Liver (tissue), 8 donors: ENCODE measurements at regions not wholly inside any gene's neighbourhood (a gene's known extent, or its start where the extent isn't known, plus 50 kb on each side); places are given as distances from the start of the nearest gene placed in this dataset.

Source experiments
- DNase-seq: peaks from one replicate; pipeline ENCODE4 v3.0.0-alpha.2; 2017; ENCODE audit warnings: low spot score
- H3K27ac ChIP-seq, 2 donors: one replicate each; pipeline ENCODE4 v1.7.0; 2013; ENCODE audit warnings: inconsistent platforms in 2 of 2, low read length in 2 of 2, control low read depth in 1 of 2, low read depth in 1 of 2, mild to moderate bottlenecking in 1 of 2
- H3K27me3 ChIP-seq, 4 donors: one replicate each; pipeline versions ENCODE4 v1.6.1 to v1.7.0; 2013; ENCODE audit warnings: low read length in 3 of 4, inconsistent platforms in 1 of 4, mild to moderate bottlenecking in 1 of 4, moderate library complexity in 1 of 4; ENCODE audit not compliant: control insufficient read depth in 4 of 4, insufficient read depth in 4 of 4
- H3K36me3 ChIP-seq, 4 donors: one replicate each; pipeline versions ENCODE4 v1.6.1 to v1.7.0; 2013; ENCODE audit warnings: low read length in 3 of 4, mild to moderate bottlenecking in 3 of 4, low read depth in 1 of 4, moderate library complexity in 1 of 4; ENCODE audit not compliant: control insufficient read depth in 4 of 4, insufficient read depth in 3 of 4
- H3K4me1 ChIP-seq, 4 donors: one replicate each; pipeline versions ENCODE4 v1.6.1 to v1.7.0; 2013; ENCODE audit warnings: low read length in 3 of 4, mild to moderate bottlenecking in 3 of 4, moderate library complexity in 1 of 4; ENCODE audit not compliant: control insufficient read depth in 4 of 4, insufficient read depth in 4 of 4
- H3K4me3 ChIP-seq, 3 donors: one replicate each; pipeline versions ENCODE4 v1.6.1 to v1.7.0; 2013; ENCODE audit warnings: low read length in 3 of 3, control low read depth in 1 of 3, low read depth in 1 of 3, mild to moderate bottlenecking in 1 of 3
- H3K9ac ChIP-seq, 2 donors: one replicate each; pipeline ENCODE4 v1.7.0; 2013; ENCODE audit warnings: low read length in 2 of 2, mild to moderate bottlenecking in 2 of 2, moderate library complexity in 2 of 2, control low read depth in 1 of 2, low read depth in 1 of 2
- H3K9me3 ChIP-seq, 4 donors: one replicate each; pipeline versions ENCODE4 v1.6.1 to v1.7.0; 2013; ENCODE audit warnings: low read length in 3 of 4; ENCODE audit not compliant: control insufficient read depth in 4 of 4
- CTCF ChIP-seq: fragments of 150-350 bp; IDR thresholded peaks from 2 replicates; pipeline ENCODE4 v1.5.1; 2017; ENCODE audit warnings: improper control_type of control experiment, low read depth, low read length; ENCODE audit not compliant: missing input control
- EGR1 ChIP-seq, 2 donors: IDR thresholded peaks; 2 replicates each; pipeline ENCODE4 v1.6.1; 2016 to 2018; ENCODE audit warnings: antibody characterized with exemption in 2 of 2, low read depth in 2 of 2
- FOXA1 ChIP-seq: IDR thresholded peaks from 2 replicates; pipeline ENCODE4 v1.6.1; 2016; ENCODE audit warnings: antibody characterized with exemption
- FOXA2 ChIP-seq: IDR thresholded peaks from 2 replicates; pipeline ENCODE4 v1.6.1; 2016; ENCODE audit warnings: antibody characterized with exemption
- GABPA ChIP-seq, 2 donors: IDR thresholded peaks in 1 of 2; conservative IDR thresholded peaks in 1 of 2; 2 replicates each; pipeline ENCODE4 v1.6.1; 2016; ENCODE audit warnings: antibody characterized with exemption in 2 of 2, mild to moderate bottlenecking in 1 of 2, moderate library complexity in 1 of 2
- HNF4A ChIP-seq, 2 donors: conservative IDR thresholded peaks; 2 replicates each; pipeline ENCODE4 v1.6.1; 2016; ENCODE audit warnings: antibody characterized with exemption in 2 of 2, mild to moderate bottlenecking in 2 of 2
- HNF4G ChIP-seq: IDR thresholded peaks from 2 replicates; pipeline ENCODE4 v1.6.1; 2016; ENCODE audit warnings: antibody characterized with exemption
- JUND ChIP-seq, 2 donors: IDR thresholded peaks; 2 replicates each; pipeline ENCODE4 v1.6.1; 2016; ENCODE audit warnings: antibody characterized with exemption in 2 of 2
- NR2F2 ChIP-seq: IDR thresholded peaks from 2 replicates; pipeline ENCODE4 v1.6.1; 2016; ENCODE audit warnings: antibody characterized with exemption
- RAD21 ChIP-seq, 2 donors: IDR thresholded peaks; 2 replicates each; pipeline ENCODE4 v1.6.1; 2016; ENCODE audit warnings: antibody characterized with exemption in 2 of 2, mild to moderate bottlenecking in 2 of 2
- RXRA ChIP-seq, 2 donors: IDR thresholded peaks; 2 replicates each; pipeline ENCODE4 v1.6.1; 2017 to 2018; ENCODE audit warnings: antibody characterized with exemption in 2 of 2, mild to moderate bottlenecking in 1 of 2
- SP1 ChIP-seq: IDR thresholded peaks from 2 replicates; pipeline ENCODE4 v1.6.1; 2018; ENCODE audit warnings: antibody characterized with exemption, mild to moderate bottlenecking
- TAF1 ChIP-seq: conservative IDR thresholded peaks from 2 replicates; pipeline ENCODE4 v1.6.1; 2016; ENCODE audit warnings: antibody characterized with exemption, mild to moderate bottlenecking
- YY1 ChIP-seq: IDR thresholded peaks from 2 replicates; pipeline ENCODE4 v1.6.1; 2016; ENCODE audit warnings: antibody characterized with exemption, mild to moderate bottlenecking
- ZBTB33 ChIP-seq: IDR thresholded peaks from 2 replicates; pipeline ENCODE4 v1.6.1; 2016; ENCODE audit warnings: antibody characterized with exemption
- WGBS: extraction: QIAGEN DNeasy Blood & Tissue Kit; methylation state at CpG from one replicate; pipeline ENCODE4 v1.1.7; 2013; 5-methylcytosine and 5-hydroxymethylcytosine counted together
- TF ChIP-seq, protein P1 (sequence below): IDR thresholded peaks from 2 replicates; pipeline ENCODE4 v1.6.1; 2016; ENCODE audit warnings: antibody characterized with exemption, mild to moderate bottlenecking
- TF ChIP-seq, protein P2 (sequence below): IDR thresholded peaks from 2 replicates; pipeline ENCODE4 v1.6.1; 2016; ENCODE audit warnings: antibody characterized with exemption
- TF ChIP-seq, protein P3 (sequence below): IDR thresholded peaks from 2 replicates; pipeline ENCODE4 v1.6.1; 2016; ENCODE audit warnings: antibody characterized with exemption
- donor health status: healthy.
- donor health status: healthy.
- donor health status: healthy.
- donor health status: healthy.
- donor health status: healthy.

- 76% methylated on average over 4 of the region's 4 CpGs for WGBS
- H3K4me1 ChIP-seq: no peaks in the 10 kb centered on the region
- no peak for TF ChIP-seq FOXA2
- no peak for TF ChIP-seq ZBTB33
- no peak for TF ChIP-seq YY1
- TF ChIP-seq, protein P1, sequence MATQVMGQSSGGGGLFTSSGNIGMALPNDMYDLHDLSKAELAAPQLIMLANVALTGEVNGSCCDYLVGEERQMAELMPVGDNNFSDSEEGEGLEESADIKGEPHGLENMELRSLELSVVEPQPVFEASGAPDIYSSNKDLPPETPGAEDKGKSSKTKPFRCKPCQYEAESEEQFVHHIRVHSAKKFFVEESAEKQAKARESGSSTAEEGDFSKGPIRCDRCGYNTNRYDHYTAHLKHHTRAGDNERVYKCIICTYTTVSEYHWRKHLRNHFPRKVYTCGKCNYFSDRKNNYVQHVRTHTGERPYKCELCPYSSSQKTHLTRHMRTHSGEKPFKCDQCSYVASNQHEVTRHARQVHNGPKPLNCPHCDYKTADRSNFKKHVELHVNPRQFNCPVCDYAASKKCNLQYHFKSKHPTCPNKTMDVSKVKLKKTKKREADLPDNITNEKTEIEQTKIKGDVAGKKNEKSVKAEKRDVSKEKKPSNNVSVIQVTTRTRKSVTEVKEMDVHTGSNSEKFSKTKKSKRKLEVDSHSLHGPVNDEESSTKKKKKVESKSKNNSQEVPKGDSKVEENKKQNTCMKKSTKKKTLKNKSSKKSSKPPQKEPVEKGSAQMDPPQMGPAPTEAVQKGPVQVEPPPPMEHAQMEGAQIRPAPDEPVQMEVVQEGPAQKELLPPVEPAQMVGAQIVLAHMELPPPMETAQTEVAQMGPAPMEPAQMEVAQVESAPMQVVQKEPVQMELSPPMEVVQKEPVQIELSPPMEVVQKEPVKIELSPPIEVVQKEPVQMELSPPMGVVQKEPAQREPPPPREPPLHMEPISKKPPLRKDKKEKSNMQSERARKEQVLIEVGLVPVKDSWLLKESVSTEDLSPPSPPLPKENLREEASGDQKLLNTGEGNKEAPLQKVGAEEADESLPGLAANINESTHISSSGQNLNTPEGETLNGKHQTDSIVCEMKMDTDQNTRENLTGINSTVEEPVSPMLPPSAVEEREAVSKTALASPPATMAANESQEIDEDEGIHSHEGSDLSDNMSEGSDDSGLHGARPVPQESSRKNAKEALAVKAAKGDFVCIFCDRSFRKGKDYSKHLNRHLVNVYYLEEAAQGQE: no peak
- TF ChIP-seq, protein P2, sequence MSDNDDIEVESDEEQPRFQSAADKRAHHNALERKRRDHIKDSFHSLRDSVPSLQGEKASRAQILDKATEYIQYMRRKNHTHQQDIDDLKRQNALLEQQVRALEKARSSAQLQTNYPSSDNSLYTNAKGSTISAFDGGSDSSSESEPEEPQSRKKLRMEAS: no peak
- no peak for TF ChIP-seq EGR1 (IDR thresholded peaks at IDR 0.05; ENCODE audit: low read depth in 2 of 2)
- TF ChIP-seq HNF4A (conservative IDR thresholded peaks at IDR 0.05): no peak
- TF ChIP-seq NR2F2: no peak
- TF ChIP-seq CTCF: no peak
- no peak for TF ChIP-seq JUND (IDR thresholded peaks at IDR 0.05)
- TF ChIP-seq SP1: no peak
- TF ChIP-seq RAD21 (IDR thresholded peaks at IDR 0.05): no peak
- TF ChIP-seq FOXA1: no peak
- TF ChIP-seq GABPA (IDR thresholded peaks at IDR 0.05 in 1 of 2, conservative IDR thresholded peaks at IDR 0.05 in 1 of 2): no peak
- TF ChIP-seq, protein P3, sequence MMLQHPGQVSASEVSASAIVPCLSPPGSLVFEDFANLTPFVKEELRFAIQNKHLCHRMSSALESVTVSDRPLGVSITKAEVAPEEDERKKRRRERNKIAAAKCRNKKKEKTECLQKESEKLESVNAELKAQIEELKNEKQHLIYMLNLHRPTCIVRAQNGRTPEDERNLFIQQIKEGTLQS: no peak
- no peak for TF ChIP-seq RXRA (IDR thresholded peaks at IDR 0.05)
- no peak for TF ChIP-seq HNF4G
- TF ChIP-seq TAF1: no peak
- no peak for DNase-seq
- no peaks in the 10 kb centered on the region for H3K27me3 ChIP-seq
- no peak overlapping the region for H3K4me3 ChIP-seq
- no peaks in the 10 kb centered on the region for H3K9me3 ChIP-seq
- no peaks in the 10 kb centered on the region for H3K36me3 ChIP-seq
- H3K27ac ChIP-seq: no peak overlapping the region
- H3K9ac ChIP-seq: no peak overlapping the region
Observed at GRCh38 chr4:30930276-30930675, 210.1 kb downstream of the PCDH7 start.

GRCh38 chr4:30932581-30932980 is 212.4 kb downstream of the PCDH7 start:
- Histone ChIP-seq H3K4me1 (no peaks in the 10 kb centered on the region), H3K4me3 (no peak overlapping the region), H3K9me3 (no peaks in the 10 kb centered on the region), H3K27ac (no peak overlapping the region), H3K9ac (no peak overlapping the region), H3K27me3 (no peaks in the 10 kb centered on the region), H3K36me3 (no peaks in the 10 kb centered on the region)
- DNase-seq: no peak
- 62% methylated on average over 3 of the region's 3 CpGs for WGBS
- TF ChIP-seq, protein P1: no peak
- TF ChIP-seq FOXA2: no peak
- TF ChIP-seq HNF4A (conservative IDR thresholded peaks at IDR 0.05): no peak
- no peak for TF ChIP-seq FOXA1
- TF ChIP-seq, protein P2: no peak
- no peak for TF ChIP-seq TAF1
- TF ChIP-seq RXRA (IDR thresholded peaks at IDR 0.05): no peak
- TF ChIP-seq RAD21 (IDR thresholded peaks at IDR 0.05): no peak
